ENCODE measurements at regions not wholly inside any gene's neighbourhood (a gene's known extent, or its start where the extent isn't known, plus 50 kb on each side); places are given as distances from the start of the nearest gene placed in this dataset.

GRCh38 chr20:12394786-12395185 is 477.1 kb downstream of the BTBD3 start:
- H4K20me1 ChIP-seq (ENCODE audit: low read depth, low read length) = no peaks in the 10 kb centered on the region
- no peaks in the 10 kb centered on the region for H3K9me3 ChIP-seq (ENCODE audit: insufficient read depth, low read length)
- H3K27ac ChIP-seq (ENCODE audit: low read depth, low read length) = no peak overlapping the region

GRCh38 chr20:12395353-12395752 is 477.7 kb downstream of the BTBD3 start:
- no peaks in the 10 kb centered on the region for H3K9me2 ChIP-seq (replicated peaks; ENCODE audit: insufficient read depth, low read length)
- no peaks in the 10 kb centered on the region for H3K36me3 ChIP-seq (ENCODE audit: low read length)
- no peak overlapping the region for H3K4me3 ChIP-seq (ENCODE audit: insufficient read depth, low read length, poor library complexity, severe bottlenecking)
- H3K9me3 ChIP-seq (ENCODE audit: insufficient read depth, low read length) = no peaks in the 10 kb centered on the region
- H3F3A ChIP-seq (ENCODE audit: insufficient read depth) = no peaks in the 10 kb centered on the region
- H3K27ac ChIP-seq (ENCODE audit: low read depth, low read length) = no peak overlapping the region
- no peak overlapping the region for H3K4me2 ChIP-seq (ENCODE audit: low read depth, low read length, poor library complexity, severe bottlenecking)
- H3K27me3 ChIP-seq (ENCODE audit: low read length) = no peaks in the 10 kb centered on the region
- H3K9ac ChIP-seq (ENCODE audit: low read length) = no peak overlapping the region
- no peaks in the 10 kb centered on the region for H3K79me2 ChIP-seq (ENCODE audit: insufficient read depth, low read length)
- no peak for TF ChIP-seq EZH2phosphoT487 (conservative IDR thresholded peaks at IDR 0.05; ENCODE audit: low read length)
- no peak for TF ChIP-seq CTCF (IDR thresholded peaks at IDR 0.05; ENCODE audit: insufficient read depth, low read length, poor library complexity, severe bottlenecking)
- no peak overlapping the region for H2AFZ ChIP-seq (ENCODE audit: low read depth, low read length, severe bottlenecking)
- no peaks in the 10 kb centered on the region for H4K20me1 ChIP-seq (ENCODE audit: low read depth, low read length)

More at GRCh38 chr20:12394786-12395185, 477.1 kb downstream of the BTBD3 start:
- H3K4me3 ChIP-seq (ENCODE audit: insufficient read depth, low read length, poor library complexity, severe bottlenecking) = no peak overlapping the region
- no peaks in the 10 kb centered on the region for H3F3A ChIP-seq (ENCODE audit: insufficient read depth)
- H3K79me2 ChIP-seq (ENCODE audit: insufficient read depth, low read length) = no peaks in the 10 kb centered on the region
- H3K9ac ChIP-seq (ENCODE audit: low read length) = no peak overlapping the region
- no peak overlapping the region for H2AFZ ChIP-seq (ENCODE audit: low read depth, low read length, severe bottlenecking)
- H3K9me2 ChIP-seq (replicated peaks; ENCODE audit: insufficient read depth, low read length) = no peaks in the 10 kb centered on the region
- TF ChIP-seq CTCF (IDR thresholded peaks at IDR 0.05; ENCODE audit: insufficient read depth, low read length, poor library complexity, severe bottlenecking) (no peak), EZH2phosphoT487 (conservative IDR thresholded peaks at IDR 0.05; ENCODE audit: low read length) (no peak)
- no peak overlapping the region for H3K4me2 ChIP-seq (ENCODE audit: low read depth, low read length, poor library complexity, severe bottlenecking)
- H3K27me3 ChIP-seq (ENCODE audit: low read length) = no peaks in the 10 kb centered on the region
- H3K36me3 ChIP-seq (ENCODE audit: low read length) = no peaks in the 10 kb centered on the region

GRCh38 chr20:12395760-12396159 is 478.1 kb downstream of the BTBD3 start:
- no peaks in the 10 kb centered on the region for H3K9me3 ChIP-seq (ENCODE audit: insufficient read depth, low read length)
- H3K9ac ChIP-seq (ENCODE audit: low read length) = no peak overlapping the region
- H3K36me3 ChIP-seq (ENCODE audit: low read length) = no peaks in the 10 kb centered on the region
- no peak overlapping the region for H3K4me3 ChIP-seq (ENCODE audit: insufficient read depth, low read length, poor library complexity, severe bottlenecking)
- H3K27me3 ChIP-seq (ENCODE audit: low read length) = no peaks in the 10 kb centered on the region
- no peaks in the 10 kb centered on the region for H4K20me1 ChIP-seq (ENCODE audit: low read depth, low read length)
- H2AFZ ChIP-seq (ENCODE audit: low read depth, low read length, severe bottlenecking) = no peak overlapping the region
- no peak overlapping the region for H3K4me2 ChIP-seq (ENCODE audit: low read depth, low read length, poor library complexity, severe bottlenecking)
- no peaks in the 10 kb centered on the region for H3K79me2 ChIP-seq (ENCODE audit: insufficient read depth, low read length)
- no peaks in the 10 kb centered on the region for H3K9me2 ChIP-seq (replicated peaks; ENCODE audit: insufficient read depth, low read length)
- H3K27ac ChIP-seq (ENCODE audit: low read depth, low read length) = no peak overlapping the region
- no peaks in the 10 kb centered on the region for H3F3A ChIP-seq (ENCODE audit: insufficient read depth)
- TF ChIP-seq EZH2phosphoT487 (conservative IDR thresholded peaks at IDR 0.05; ENCODE audit: low read length) = no peak
- no peak for TF ChIP-seq CTCF (IDR thresholded peaks at IDR 0.05; ENCODE audit: insufficient read depth, low read length, poor library complexity, severe bottlenecking)
